SK-N-SH treated with all-trans-retinoic acid at 6 μM for 48 hours (cell line): ENCODE measurements at regions not wholly inside any gene's neighbourhood (a gene's known extent, or its start where the extent isn't known, plus 50 kb on each side); places are given as distances from the start of the nearest gene placed in this dataset.

ENCODE experiments used
- CREB5 ChIP-seq: fragments of 250-450 bp; sonication (Bioruptor Pico); IDR thresholded peaks from 2 replicates; pipeline ENCODE4 v1.5.1; 2020; ENCODE audit warnings: low read depth, mild to moderate bottlenecking, moderate library complexity
- ESRRG ChIP-seq: fragments of 250-450 bp; sonication (Bioruptor Pico); IDR thresholded peaks from 2 replicates; pipeline ENCODE4 v1.6.1; 2021; ENCODE audit warnings: mild to moderate bottlenecking
- ISL1 ChIP-seq: fragments of 250-450 bp; sonication (Bioruptor Pico); IDR thresholded peaks from 2 replicates; pipeline ENCODE4 v2.1.2; 2022; ENCODE audit warnings: mild to moderate bottlenecking, moderate library complexity
- PATZ1 ChIP-seq: fragments of 250-450 bp; sonication (Bioruptor Pico); IDR thresholded peaks from 2 replicates; pipeline ENCODE4 v1.8.0; 2020; ENCODE audit warnings: mild to moderate bottlenecking, moderate library complexity, borderline replicate concordance
- POU6F1 ChIP-seq: fragments of 250-450 bp; sonication (Bioruptor Pico); IDR thresholded peaks from 2 replicates; pipeline ENCODE4 v1.8.0; 2021; ENCODE audit warnings: low read depth, mild to moderate bottlenecking, moderate library complexity, borderline replicate concordance
- SNAI2 ChIP-seq: fragments of 250-450 bp; sonication (Bioruptor Pico); IDR thresholded peaks from 2 replicates; pipeline ENCODE4 v1.5.0; 2020; ENCODE audit warnings: mild to moderate bottlenecking, moderate library complexity
- TCF4 ChIP-seq: fragments of 250-450 bp; sonication (Bioruptor Pico); IDR thresholded peaks from 2 replicates; pipeline ENCODE4 v1.8.0; 2021; ENCODE audit warnings: mild to moderate bottlenecking, moderate library complexity, borderline replicate concordance
- ZC3H10 ChIP-seq: fragments of 250-450 bp; sonication (Bioruptor Pico); IDR thresholded peaks from 2 replicates; pipeline ENCODE4 v1.5.1; 2021; ENCODE audit warnings: mild to moderate bottlenecking, moderate library complexity
- ZFP30 ChIP-seq: fragments of 450-650 bp; formaldehyde crosslinking; IDR thresholded peaks from 2 replicates; pipeline ENCODE4 v1.5.0; 2022; ENCODE audit warnings: mild to moderate bottlenecking, moderate library complexity
- ZNF8 ChIP-seq: fragments of 450-650 bp; formaldehyde crosslinking; IDR thresholded peaks from 2 replicates; pipeline ENCODE4 v1.5.0; 2020; ENCODE audit warnings: mild to moderate bottlenecking, moderate library complexity

GRCh38 chr5:92283521-92283920 lies 900.4 kb upstream of the ARRDC3 start:
- TF ChIP-seq ZC3H10 (no peak), POU6F1 (CRISPR knock-in tag) (no peak), PATZ1 (no peak), CREB5 (CRISPR knock-in tag) (no peak), TCF4 (no peak), ZFP30 (CRISPR knock-in tag) (no peak), ZNF8 (CRISPR knock-in tag) (no peak), ESRRG (CRISPR knock-in tag) (no peak), SNAI2 (CRISPR knock-in tag) (no peak), ISL1 (CRISPR knock-in tag) (no peak)
